GM23248 (cell line): ENCODE measurements at regions not wholly inside any gene's neighbourhood (a gene's known extent, or its start where the extent isn't known, plus 50 kb on each side); places are given as distances from the start of the nearest gene placed in this dataset.

Experiments
- EZH2 ChIP-seq: fragments of 200-600 bp; sonication (generic); IDR thresholded peaks from 2 replicates; pipeline ENCODE4 v1.6.1; 2018; ENCODE audit warnings: antibody characterized with exemption, mild to moderate bottlenecking; ENCODE audit not compliant: insufficient read depth, poor library complexity, severe bottlenecking
- EZH2phosphoT487 ChIP-seq: fragments of 200-600 bp; sonication (generic); IDR thresholded peaks from 2 replicates; pipeline ENCODE4 v1.6.1; 2018; ENCODE audit warnings: antibody characterized with exemption, moderate library complexity, mild to moderate bottlenecking, low read depth; ENCODE audit not compliant: insufficient read depth

GRCh38 chr18:54689319-54689718 is 98.3 kb downstream of the DYNAP start:
- TF ChIP-seq EZH2 (no peak), EZH2phosphoT487 (no peak)
